OCI-LY1 (cell line): ENCODE measurements at regions not wholly inside any gene's neighbourhood (a gene's known extent, or its start where the extent isn't known, plus 50 kb on each side); places are given as distances from the start of the nearest gene placed in this dataset.

Source experiments
- CTCF ChIP-seq: fragments of 200-600 bp; sonication (generic), shearing (Covaris generic); IDR thresholded peaks from 2 replicates; pipeline ENCODE4 v1.5.1; 2017; ENCODE audit warnings: mild to moderate bottlenecking, antibody characterized with exemption, low read length, moderate library complexity, mixed read lengths
- EZH2 ChIP-seq: fragments of 200-600 bp; sonication (generic), shearing (Covaris generic); IDR thresholded peaks from 2 replicates; pipeline ENCODE4 v1.8.0; 2017; ENCODE audit warnings: borderline replicate concordance, mixed run types, mild to moderate bottlenecking, antibody characterized with exemption, low read length, moderate library complexity, mixed read lengths

- TF ChIP-seq CTCF: no peak
- TF ChIP-seq EZH2: no peak
Measured at GRCh38 chr20:19962958-19963357, 54.2 kb upstream of the NAA20 start.
